NK-92 (cell line): ENCODE measurements at regions not wholly inside any gene's neighbourhood (a gene's known extent, or its start where the extent isn't known, plus 50 kb on each side); places are given as distances from the start of the nearest gene placed in this dataset.

Experiments used
- DNase-seq: peaks from one replicate; lab custom pipeline; 2025; ENCODE audit not compliant: unreplicated experiment; lab: John Stamatoyannopoulos, UW

DNA sequence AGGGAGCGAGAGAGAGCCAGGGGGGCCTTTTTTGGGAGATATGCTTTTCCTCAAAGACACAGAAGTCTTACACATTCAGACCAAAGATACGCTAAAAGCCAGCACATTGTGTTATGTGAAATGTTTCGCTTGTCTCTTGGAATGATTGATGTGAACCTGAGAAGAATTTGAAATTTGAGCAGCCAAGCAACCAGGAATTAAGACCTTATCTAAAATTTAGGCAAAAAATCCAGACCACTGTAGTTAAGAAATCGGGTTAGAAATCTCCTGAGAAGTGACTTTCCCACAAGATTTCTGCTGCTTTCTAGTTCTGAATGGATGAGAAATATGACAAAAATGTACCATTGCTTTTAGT, 223.2 kb upstream of the GMDS start:
- no peak for DNase-seq

DNA sequence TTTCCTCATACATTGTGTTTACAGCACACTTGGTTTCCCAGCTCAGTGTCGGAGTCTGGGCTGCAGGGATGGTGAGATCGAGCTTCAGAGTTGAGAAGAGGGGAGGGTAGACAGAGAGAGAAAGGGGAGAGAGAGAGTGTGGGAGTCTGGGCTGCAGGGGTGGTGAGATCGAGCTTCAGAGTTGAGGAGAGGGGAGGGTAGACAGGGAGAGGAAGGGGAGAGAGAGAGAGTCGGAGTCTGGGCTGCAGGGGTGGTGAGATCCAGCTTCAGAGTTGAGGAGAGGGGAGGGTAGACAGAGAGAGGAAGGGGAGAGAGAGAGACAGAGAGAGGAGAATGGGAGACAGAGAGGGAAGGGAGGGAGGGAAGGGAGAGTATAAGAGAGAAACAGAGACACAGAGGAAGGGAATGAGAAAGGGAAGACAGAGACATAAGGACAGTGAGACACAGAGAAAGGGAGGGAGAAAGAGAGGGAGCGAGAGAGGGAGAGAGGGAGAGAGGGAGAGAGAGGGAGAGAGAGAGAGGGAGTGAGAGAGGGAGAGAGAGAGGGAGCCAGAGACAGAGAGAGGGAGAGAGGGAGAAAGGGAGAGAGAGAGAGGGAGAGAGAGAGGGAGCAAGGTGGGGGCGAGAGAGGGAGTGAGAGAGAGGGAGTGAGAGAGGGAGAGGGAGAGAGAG, 222.7 kb upstream of the GMDS start:
- no peak for DNase-seq

DNA sequence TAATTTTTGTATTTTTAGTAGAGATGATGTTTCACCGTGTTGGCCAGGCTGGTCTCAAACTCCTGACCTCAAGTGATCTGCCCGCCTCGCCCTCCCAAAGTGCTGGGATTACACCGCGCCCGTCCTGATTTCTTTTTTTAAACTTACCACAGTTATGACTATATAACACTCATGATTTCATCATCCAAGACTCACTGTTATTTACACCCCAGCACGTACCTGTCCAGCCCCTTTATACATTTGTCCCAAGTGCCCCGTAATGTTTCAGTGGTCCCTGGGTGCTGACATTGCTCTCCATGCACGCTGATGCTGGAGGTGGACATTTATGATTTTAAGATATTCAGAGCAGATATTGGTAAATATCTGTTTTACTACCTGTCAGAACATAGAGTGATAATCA, 219.9 kb upstream of the GMDS start:
- DNase-seq, result no peak

DNA sequence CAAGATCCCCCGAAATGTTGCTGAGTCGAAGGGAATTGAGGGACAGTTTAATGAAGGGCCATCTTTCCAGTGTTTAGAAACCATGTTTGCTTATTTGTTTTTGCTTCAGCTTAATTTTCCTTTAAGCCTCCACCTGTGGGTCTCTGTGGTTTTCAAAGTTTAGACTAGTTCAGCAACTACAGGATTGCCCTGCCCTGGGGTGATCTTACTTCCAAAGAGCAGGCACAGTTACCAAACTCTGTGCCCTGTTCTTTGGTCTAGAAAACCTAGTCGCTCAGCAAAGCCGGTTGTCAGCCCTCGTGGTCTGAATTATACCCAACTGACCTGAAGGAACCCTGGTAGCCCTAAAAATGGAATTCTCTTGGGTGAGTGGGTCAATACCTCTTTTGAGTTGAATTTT, 219.2 kb upstream of the GMDS start:
- no peak for DNase-seq

DNA sequence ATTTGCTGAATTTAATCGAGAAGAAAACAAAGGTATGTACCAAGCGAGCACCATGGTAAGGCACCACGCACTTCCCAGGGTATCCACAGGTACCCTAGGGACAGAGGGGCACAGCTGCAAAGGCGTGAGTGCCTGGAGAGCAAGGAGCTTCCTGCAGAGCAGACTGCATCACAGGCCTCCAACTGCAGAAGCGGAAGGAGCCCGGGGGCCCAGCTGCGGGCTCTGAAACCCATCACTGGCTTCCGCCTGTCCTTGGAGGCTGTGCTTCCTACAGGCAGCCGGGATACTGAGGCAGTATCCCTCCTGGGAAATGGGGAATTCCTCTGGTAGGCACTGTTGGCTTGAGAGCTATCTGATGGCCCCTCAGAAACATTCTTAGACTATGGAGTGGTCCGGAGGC, 217.4 kb upstream of the GMDS start:
- DNase-seq, result no peak

DNA sequence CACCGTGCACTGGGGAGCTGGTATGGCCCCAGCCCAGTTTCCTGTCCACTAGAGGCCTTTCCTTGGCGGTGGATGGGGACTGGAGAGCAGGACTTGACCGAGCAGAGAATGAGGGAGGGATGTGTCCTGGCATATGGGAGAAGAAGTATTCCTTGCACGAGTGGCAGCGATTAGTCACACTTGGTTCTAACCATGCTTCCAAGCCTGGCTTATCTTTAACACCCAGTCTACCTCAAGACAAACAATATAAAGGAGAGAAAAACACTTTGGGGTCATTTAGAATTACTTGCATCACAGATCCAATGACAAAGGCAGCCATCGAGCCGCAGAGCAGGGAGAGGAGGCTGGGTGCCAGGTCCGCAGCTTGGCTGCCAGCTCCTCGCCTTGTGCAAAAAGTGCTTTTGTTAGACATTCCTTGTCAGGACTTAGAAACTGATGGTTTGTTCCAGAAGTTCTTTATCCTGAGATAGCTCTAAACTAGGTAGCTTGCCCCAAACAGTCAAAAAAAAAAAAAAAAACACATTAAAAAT, 214.9 kb upstream of the GMDS start:
- DNase-seq, result no peak

DNA sequence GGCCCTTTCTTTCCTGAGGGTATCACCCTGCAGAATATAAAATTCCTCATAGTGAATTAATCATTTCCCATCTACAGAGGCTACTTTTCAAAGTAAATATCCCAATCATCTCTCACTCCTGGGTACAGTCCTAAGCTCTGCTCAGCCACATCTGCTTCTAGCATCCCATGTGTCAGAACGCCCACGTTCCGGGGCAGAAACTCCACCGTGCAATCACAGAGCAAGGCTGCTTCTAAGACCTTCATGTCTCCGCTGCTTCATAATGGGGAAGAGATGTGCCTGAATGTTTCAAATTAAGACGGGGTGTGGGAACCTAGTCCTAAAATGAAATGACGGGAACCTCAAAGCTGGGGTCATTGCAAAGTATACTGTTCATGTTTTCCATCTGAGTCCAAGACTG, 208.8 kb upstream of the GMDS start:
- DNase-seq, result no peak

DNA sequence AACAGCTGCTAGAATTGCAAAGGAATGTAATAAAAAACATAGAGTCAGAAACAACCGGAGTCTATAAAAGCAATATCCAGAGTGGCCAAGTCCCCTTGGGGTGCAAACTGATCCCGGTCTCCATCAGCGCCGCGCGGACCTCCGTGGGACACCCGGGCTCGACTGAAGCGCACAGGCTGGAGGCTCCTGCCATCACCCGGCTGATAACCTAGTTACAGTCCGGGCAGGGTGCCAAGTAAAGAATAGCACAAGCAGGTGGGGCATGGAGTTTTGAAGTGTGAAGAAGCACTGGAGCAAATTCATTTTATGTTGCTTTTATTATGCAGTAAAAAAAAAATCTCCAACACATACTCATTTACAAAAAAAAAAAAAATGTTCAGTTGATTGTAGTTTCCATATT, 205.1 kb upstream of the GMDS start:
- no peak for DNase-seq

DNA sequence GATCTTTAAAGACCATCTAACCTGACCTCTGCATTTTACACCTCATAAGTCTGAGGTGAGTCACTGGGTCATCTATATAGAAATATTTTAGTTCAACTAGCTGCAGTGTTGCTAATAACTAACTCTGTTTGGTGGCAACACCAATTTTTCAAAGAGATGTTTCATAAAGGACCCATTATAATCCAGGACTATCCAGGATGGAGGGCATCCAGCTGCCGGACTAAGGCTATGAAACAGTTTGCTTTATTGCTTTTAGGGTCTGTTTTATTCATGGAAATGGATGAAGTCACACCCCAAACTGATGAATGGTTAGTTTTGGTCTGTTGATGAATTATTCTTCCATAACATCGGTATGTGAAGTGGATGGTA, 204.2 kb upstream of the GMDS start:
- DNase-seq, result no peak

DNA sequence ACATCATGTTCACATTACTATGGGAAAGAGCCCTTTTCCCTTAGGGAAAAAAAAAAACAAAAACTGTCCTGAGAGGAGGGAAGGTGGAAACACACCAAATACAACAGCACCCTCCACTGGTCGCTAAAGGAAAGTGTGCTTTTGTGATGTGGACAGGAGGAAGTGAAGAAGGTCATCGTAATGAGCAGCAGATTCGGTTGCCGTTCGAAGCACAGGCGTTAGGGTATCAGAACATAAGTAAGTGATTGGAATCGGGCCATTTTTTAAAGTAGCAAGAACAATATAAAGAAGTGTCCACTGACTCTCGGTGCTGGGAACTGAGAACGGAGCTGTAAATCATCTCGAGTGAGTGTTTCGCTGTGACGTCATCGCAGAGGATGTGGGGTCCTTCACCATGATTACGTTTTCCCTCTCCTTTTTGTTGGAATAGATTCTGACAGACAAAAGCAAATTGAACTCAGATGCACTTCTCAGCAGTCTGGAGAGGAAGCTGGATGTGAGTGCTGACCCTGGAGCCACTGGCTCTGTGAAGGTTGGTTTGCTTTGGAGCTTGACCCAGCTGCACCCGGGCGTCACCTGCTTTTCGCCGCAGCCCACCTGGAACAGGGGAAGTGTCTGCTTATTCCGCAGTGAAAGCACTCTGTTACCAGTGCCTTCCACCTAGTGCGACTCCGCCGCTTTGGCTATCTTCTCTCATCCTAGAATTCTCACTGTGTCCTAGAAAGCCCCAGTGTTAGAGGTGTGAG, 203.6 kb upstream of the GMDS start:
- DNase-seq, result no peak

DNA sequence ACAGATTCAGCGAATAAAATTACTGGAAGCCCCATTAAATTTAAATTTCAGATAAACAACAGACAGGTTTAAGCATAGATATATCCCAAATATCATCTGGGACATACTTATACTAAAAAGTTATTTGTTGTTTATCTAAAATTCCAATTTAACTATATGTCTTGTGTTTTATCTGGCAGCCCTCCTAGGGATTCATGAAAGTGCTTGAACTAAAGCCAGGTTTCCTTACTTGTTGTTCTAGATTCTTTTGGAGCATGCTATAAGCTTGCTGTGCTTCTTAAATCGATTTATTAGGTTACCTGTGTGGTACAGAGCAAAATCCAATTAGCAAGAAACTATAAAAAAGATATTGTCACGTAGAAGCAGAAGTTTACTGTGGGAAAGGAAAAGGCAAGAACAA, 202.5 kb upstream of the GMDS start:
- DNase-seq, result no peak

DNA sequence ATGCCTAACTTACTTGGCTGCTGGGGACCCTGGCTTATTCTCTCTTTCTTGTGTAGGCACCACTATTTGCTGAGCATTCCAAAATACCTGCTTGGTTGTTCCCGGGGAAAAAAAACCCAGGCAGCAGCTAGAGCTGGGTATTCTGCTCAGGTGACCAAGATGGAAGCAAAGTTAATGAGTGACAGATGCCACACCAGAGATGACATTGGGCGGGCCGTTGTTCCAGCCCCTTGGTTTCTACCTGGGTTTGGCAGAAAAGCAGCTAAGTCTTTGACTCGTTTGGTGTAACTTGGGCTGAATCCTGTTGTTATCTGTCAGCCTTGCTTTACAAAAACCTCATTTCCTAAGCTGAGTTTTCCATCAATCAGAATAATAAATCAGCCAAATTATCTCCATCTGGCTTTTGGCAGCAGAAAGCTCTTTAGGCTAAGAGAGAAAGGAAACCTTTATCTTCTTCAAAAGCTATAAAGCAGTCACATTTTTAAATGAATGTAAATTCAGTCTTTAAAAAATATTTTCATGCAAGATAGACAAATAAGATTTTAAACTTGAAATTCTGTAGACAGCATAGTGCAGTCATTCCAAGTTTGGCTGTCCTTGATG, 202.0 kb upstream of the GMDS start:
- DNase-seq, result no peak

DNA sequence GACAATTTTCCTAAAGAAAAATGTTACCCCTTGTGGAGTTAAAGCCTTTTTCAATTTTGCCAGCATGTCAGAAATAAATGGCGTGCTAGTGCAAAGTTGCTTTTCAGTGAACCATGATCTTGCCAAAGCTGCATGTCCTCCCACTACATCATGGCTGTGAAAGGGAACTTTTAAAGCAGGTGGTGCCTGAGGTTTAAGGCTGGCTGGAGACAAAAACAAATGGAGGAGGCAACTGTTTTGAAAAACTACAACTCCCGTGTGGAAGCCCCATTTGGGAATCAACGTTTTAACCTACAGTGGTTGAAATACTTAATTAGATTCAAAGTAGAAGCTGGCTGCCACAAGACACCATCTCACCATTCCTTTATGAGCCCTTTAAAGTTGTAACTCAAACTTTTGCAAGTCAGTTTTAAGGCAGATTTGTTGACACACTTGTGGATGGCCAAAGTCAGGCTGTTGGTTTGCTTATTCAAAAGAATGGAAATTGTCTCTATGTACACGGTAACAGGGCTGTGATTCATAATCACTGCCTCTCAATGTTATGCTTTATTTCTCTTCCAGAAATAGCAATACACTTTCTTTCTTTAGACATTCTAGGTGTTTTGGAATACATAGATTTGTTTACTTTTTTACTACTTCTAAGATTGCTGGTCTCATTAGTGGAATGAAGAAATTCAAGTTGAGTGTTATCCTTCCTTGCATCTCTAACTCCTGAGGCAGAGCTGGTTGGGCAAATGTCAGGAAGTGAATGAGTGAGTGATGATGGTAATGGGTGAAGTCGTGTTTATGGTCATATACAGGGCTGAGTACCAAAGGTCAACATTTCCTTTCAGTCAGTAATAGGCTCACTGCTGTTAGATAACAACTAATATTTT, 196.4 kb upstream of the GMDS start:
- DNase-seq, result no peak

DNA sequence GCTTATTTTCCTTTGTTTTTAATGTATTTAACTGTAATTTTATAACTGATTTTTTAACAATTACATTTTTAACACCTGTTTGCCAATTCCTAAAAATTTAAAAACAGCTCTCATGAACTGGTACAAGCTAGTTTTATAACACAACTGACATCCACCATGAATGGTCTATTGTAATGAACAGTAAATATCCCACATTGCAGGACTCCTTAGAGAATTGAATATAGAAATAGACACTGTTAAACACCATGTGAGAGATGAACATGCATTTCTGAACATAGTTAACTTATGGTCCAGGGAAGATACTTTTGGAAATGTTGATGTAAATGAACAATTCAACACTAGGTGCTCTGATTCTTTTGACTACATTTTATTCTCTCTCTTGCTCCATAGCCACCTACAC, 195.1 kb upstream of the GMDS start:
- DNase-seq, result no peak

DNA sequence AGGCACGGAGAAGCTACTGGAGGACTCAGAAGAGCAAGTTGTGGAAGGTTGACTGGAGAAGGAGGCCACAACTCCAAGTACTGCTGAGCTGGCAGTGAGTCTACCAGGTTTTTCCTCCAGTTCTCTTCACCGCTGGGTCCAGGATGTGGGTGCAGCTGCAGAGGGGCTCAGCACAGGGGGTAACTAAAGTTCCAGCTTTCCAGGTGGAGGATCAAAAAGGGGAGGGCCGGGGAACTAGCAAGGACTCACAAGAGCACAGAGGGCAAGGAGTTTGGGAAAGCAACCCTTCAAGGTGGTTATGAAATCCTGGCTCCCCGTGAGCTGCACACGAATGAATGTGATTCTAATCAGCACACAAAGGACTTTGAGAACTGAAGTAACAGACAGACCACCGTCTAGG, 194.2 kb upstream of the GMDS start:
- no peak for DNase-seq

DNA sequence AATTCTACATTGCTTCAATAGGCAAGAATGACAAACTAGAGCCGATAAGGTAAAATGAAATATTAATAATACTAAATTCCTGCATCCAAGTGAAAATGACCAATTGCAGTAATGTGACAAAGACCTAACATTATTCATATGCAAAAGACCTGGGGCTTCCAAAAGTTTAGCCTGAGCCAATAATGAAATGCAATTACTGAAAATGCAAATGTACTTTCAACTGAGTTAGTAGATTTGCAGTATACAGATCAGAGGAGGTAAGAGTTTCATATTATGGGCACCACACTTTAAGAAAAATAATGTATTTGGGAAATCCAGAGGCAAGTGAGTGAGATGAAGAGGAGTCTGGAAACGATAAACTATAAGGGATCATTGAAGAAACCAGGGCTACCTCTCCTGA, 193.7 kb upstream of the GMDS start:
- DNase-seq, result no peak

DNA sequence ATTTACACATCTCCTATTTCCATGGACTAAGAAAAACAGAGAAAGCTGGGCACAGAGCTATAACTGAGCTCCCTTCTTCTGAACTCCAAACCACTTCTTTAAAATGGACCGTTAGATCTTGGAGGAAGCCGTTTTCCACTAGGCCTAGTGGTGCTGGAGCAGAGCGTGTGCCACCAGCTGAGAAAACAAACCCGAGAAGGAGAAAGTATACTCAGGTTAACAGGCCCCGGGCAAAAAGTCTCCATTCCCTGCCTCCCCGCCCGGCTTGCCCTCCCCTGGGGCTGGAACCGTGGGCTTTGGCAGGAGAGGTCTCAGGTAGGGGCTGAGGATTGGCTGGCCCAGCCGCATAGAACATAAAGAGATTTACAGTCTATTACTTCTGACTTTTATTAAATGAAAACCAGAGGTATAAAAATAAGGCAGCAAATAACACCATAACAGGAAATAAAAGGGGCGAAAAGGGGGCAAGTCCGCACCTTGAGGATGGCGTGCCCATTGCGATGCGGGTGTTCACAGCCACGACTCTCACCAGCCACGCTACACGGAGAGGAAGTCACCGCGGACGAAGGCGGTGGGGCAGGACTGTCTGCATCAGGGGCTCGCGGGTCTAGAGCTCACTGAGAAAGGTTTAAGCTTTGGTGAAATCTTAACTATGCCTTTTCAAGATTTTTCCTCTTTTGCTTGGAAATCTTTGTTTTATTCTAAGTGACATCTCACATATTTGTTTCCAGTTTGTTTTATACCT, 191.2 kb upstream of the GMDS start:
- no peak for DNase-seq

DNA sequence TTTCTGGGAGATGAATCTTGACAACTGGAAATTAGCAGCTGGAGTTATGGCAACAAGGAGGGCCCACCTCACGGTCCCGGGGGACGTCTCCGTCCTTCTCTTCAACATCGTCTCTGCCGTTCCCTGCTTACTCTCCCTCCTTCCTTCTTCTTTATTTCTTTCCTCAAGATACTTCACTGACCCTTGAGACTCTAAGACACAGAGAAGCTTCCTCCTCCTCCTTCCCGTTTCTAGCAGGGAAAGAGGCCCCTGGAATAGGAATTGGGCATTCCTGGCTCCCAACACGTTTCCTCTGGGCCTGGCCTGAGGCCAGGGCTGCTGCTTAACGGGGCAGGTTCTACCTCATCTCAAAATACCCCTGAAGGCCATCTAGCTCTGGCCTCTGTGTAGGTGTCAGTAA, 189.9 kb upstream of the GMDS start:
- DNase-seq, result no peak

DNA sequence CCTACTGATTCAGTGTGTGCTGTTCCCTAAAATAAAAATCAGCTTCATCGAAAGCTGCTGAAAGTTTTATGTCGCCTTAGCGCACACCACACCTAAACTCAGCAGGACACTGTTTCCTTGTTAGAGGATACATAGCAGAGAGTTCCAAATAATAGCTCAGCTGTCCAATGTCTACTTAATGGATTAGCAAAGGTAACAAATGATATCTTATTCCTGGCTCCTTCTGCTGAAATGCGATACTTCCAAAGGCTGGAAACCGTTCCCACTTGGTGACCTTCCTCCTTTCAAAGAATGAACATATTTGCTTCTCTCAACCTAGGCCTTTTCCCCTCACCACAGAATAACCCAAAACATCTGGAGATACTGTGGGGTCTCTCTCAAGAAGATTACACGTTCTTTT, 189.5 kb upstream of the GMDS start:
- no peak for DNase-seq

DNA sequence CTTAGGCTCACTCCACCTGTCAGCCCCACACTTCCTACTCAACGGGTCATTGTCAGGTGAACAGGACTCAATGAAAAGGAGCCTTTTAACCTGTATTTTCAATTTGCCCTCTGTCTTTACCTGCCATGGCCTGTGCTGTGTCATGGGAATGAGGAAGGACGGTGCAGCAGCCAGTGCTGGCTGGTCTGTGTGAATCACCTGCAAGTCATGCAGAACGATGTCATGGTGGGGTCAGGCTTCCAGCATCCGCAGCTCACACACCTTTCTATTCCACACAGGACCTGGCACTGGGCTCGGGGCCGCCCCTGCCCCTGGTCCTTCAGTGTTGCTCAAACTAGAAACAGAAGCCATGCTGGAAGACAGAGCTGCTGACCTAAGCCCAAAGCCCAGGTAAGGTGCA, 188.7 kb upstream of the GMDS start:
- no peak for DNase-seq

DNA sequence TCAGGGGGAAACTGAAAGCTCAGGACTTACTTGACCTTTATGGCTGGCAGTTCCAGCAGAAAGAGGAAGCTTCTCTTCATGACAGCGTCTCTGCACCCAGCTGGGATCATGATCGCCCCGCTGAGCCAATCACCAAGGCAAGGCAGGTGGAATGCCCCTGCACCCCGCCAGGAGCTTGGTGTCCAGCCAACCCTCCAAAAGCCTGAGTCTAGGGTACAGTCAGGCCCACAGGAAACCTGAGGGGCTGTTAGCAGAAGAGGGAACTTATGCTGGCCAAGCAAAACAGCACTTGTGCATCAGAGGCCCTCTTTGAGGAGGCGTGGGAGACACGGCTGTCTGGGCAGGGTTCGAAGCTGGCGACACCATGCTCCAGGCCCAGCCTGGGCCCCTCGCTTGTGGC, 188.3 kb upstream of the GMDS start:
- DNase-seq, result no peak
